ENCODE measurements at regions not wholly inside any gene's neighbourhood (a gene's known extent, or its start where the extent isn't known, plus 50 kb on each side); places are given as distances from the start of the nearest gene placed in this dataset.
"Not testable (repeated sequence)": the region's sequence is repeated elsewhere in the genome, so short reads cannot be mapped to it uniquely, and the experiment has no call there.

DNA sequence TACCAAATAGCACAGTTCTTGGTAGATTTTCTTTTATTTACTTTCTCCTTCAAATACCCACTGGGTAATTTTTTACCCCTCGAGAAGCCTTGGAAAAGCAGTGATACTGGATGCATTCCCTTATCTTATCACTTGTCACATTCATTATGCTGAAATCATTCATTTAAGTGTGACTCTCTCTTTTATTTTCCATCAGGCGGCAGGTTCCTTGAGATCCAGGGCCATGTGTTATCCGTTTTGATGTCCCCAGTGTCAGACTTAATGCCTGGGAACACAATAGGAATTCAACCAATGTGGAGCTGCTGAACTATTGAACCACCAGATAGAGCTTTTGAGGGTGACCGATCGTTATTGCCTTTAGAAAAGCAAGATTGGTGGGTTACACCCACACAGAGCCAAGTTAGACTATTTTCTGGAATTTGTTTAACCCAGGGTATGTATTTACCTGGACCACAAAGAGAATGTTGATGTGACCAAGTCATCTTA lies 51.5 kb upstream of the ATP5PO start:
- Histone ChIP-seq H3K27ac (ENCODE audit: low read depth in 1 of 2, low read length in 2 of 2) (no peak overlapping the region), H3K9me3 (ENCODE audit: control insufficient read depth in 4 of 4, low read length in 3 of 4) (no peaks in the 10 kb centered on the region), H3K36me3 (ENCODE audit: control insufficient read depth in 4 of 4, insufficient read depth in 3 of 4, low read depth in 1 of 4, low read length in 3 of 4) (no peaks in the 10 kb centered on the region), H3K27me3 (ENCODE audit: control insufficient read depth in 4 of 4, insufficient read depth in 4 of 4, low read length in 3 of 4) (no peaks in the 10 kb centered on the region), H3K4me3 (ENCODE audit: low read depth in 1 of 3, low read length in 3 of 3) (no peak overlapping the region), H3K4me1 (ENCODE audit: control insufficient read depth in 4 of 4, insufficient read depth in 4 of 4, low read length in 3 of 4) (peaks cover 0 to 13% (median 7%) of the 10 kb centered on the region in 4 donors), H3K9ac (ENCODE audit: low read depth in 1 of 2, low read length in 2 of 2) (no peak overlapping the region)
- TF ChIP-seq, protein P1, sequence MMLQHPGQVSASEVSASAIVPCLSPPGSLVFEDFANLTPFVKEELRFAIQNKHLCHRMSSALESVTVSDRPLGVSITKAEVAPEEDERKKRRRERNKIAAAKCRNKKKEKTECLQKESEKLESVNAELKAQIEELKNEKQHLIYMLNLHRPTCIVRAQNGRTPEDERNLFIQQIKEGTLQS (IDR thresholded peaks at IDR 0.05), result no peak
- TF ChIP-seq, protein P2, sequence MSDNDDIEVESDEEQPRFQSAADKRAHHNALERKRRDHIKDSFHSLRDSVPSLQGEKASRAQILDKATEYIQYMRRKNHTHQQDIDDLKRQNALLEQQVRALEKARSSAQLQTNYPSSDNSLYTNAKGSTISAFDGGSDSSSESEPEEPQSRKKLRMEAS (IDR thresholded peaks at IDR 0.05), result no peak
- TF ChIP-seq SP1 (IDR thresholded peaks at IDR 0.05) (no peak), TAF1 (conservative IDR thresholded peaks at IDR 0.05) (no peak), NR2F2 (IDR thresholded peaks at IDR 0.05) (no peak), RXRA (IDR thresholded peaks at IDR 0.05) (no peak), FOXA1 (IDR thresholded peaks at IDR 0.05) (no peak), HNF4A (conservative IDR thresholded peaks at IDR 0.05) (no peak), GABPA (IDR thresholded peaks at IDR 0.05 in 1 of 2, conservative IDR thresholded peaks at IDR 0.05 in 1 of 2) (no peak), YY1 (IDR thresholded peaks at IDR 0.05) (no peak), RAD21 (IDR thresholded peaks at IDR 0.05) (no peak), FOXA2 (IDR thresholded peaks at IDR 0.05) (no peak), HNF4G (IDR thresholded peaks at IDR 0.05) (no peak), EGR1 (IDR thresholded peaks at IDR 0.05; ENCODE audit: low read depth in 2 of 2) (no peak)
- TF ChIP-seq, protein P3, sequence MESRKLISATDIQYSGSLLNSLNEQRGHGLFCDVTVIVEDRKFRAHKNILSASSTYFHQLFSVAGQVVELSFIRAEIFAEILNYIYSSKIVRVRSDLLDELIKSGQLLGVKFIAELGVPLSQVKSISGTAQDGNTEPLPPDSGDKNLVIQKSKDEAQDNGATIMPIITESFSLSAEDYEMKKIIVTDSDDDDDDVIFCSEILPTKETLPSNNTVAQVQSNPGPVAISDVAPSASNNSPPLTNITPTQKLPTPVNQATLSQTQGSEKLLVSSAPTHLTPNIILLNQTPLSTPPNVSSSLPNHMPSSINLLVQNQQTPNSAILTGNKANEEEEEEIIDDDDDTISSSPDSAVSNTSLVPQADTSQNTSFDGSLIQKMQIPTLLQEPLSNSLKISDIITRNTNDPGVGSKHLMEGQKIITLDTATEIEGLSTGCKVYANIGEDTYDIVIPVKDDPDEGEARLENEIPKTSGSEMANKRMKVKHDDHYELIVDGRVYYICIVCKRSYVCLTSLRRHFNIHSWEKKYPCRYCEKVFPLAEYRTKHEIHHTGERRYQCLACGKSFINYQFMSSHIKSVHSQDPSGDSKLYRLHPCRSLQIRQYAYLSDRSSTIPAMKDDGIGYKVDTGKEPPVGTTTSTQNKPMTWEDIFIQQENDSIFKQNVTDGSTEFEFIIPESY (IDR thresholded peaks at IDR 0.05), result no peak
- TF ChIP-seq, protein P4, sequence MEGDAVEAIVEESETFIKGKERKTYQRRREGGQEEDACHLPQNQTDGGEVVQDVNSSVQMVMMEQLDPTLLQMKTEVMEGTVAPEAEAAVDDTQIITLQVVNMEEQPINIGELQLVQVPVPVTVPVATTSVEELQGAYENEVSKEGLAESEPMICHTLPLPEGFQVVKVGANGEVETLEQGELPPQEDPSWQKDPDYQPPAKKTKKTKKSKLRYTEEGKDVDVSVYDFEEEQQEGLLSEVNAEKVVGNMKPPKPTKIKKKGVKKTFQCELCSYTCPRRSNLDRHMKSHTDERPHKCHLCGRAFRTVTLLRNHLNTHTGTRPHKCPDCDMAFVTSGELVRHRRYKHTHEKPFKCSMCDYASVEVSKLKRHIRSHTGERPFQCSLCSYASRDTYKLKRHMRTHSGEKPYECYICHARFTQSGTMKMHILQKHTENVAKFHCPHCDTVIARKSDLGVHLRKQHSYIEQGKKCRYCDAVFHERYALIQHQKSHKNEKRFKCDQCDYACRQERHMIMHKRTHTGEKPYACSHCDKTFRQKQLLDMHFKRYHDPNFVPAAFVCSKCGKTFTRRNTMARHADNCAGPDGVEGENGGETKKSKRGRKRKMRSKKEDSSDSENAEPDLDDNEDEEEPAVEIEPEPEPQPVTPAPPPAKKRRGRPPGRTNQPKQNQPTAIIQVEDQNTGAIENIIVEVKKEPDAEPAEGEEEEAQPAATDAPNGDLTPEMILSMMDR (IDR thresholded peaks at IDR 0.05; ENCODE audit: low read depth, low read length, missing input control), result no peak
- DNase-seq (ENCODE audit: low spot score), result no peak
- 90% methylated on average over 5 of the region's 5 CpGs for WGBS

GRCh38 chr21:33966324-33966949 lies 50.8 kb upstream of the ATP5PO start:
- no peak overlapping the region for H3K27ac ChIP-seq (ENCODE audit: low read depth in 1 of 2, low read length in 2 of 2)
- H3K36me3 ChIP-seq (ENCODE audit: control insufficient read depth in 4 of 4, insufficient read depth in 3 of 4, low read depth in 1 of 4, low read length in 3 of 4), result no peaks in the 10 kb centered on the region
- no peak overlapping the region for H3K4me3 ChIP-seq (ENCODE audit: low read depth in 1 of 3, low read length in 3 of 3)
- TF ChIP-seq GABPA (IDR thresholded peaks at IDR 0.05 in 1 of 2, conservative IDR thresholded peaks at IDR 0.05 in 1 of 2) (no peak), NR2F2 (IDR thresholded peaks at IDR 0.05) (no peak)
- H3K9me3 ChIP-seq (ENCODE audit: control insufficient read depth in 4 of 4, low read length in 3 of 4), result no peaks in the 10 kb centered on the region
- H3K4me1 ChIP-seq (ENCODE audit: control insufficient read depth in 4 of 4, insufficient read depth in 4 of 4, low read length in 3 of 4), result peaks cover 0 to 13% (median 7%) of the 10 kb centered on the region in 4 donors
- no peak overlapping the region for H3K9ac ChIP-seq (ENCODE audit: low read depth in 1 of 2, low read length in 2 of 2)
- DNase-seq (ENCODE audit: low spot score), result no peak
- no peaks in the 10 kb centered on the region for H3K27me3 ChIP-seq (ENCODE audit: control insufficient read depth in 4 of 4, insufficient read depth in 4 of 4, low read length in 3 of 4)
- WGBS, result 74% methylated on average over 4 of the region's 4 CpGs

GRCh38 chr21:33965662-33966061 lies 50.1 kb upstream of the ATP5PO start:
- peaks cover 0 to 13% (median 7%) of the 10 kb centered on the region in 4 donors for H3K4me1 ChIP-seq (ENCODE audit: control insufficient read depth in 4 of 4, insufficient read depth in 4 of 4, low read length in 3 of 4)
- not testable (repeated sequence) for H3K4me3 ChIP-seq (ENCODE audit: low read depth in 1 of 3, low read length in 3 of 3); H3K9ac ChIP-seq (ENCODE audit: low read depth in 1 of 2, low read length in 2 of 2); DNase-seq (ENCODE audit: low spot score); H3K36me3 ChIP-seq (ENCODE audit: control insufficient read depth in 4 of 4, insufficient read depth in 3 of 4, low read depth in 1 of 4, low read length in 3 of 4); H3K9me3 ChIP-seq (ENCODE audit: control insufficient read depth in 4 of 4, low read length in 3 of 4); H3K27me3 ChIP-seq (ENCODE audit: control insufficient read depth in 4 of 4, insufficient read depth in 4 of 4, low read length in 3 of 4); H3K27ac ChIP-seq (ENCODE audit: low read depth in 1 of 2, low read length in 2 of 2)
- WGBS, result 90% methylated on average over 9 of the region's 9 CpGs

All from liver (tissue), 8 donors.